Fibroblast of skin of right biceps (primary cell): ENCODE measurements at regions not wholly inside any gene's neighbourhood (a gene's known extent, or its start where the extent isn't known, plus 50 kb on each side); places are given as distances from the start of the nearest gene placed in this dataset.

Experiments used
- DNase-seq: peaks from one replicate; pipeline ENCODE4 v3.0.0-alpha.2; 2013

GRCh38 chr1:218945050-218945449, 228.6 kb upstream of the LYPLAL1 start:
- peak; percentile 17 for DNase-seq

- DNase-seq, result no peak
Measured at GRCh38 chr1:218946147-218946546, 227.5 kb upstream of the LYPLAL1 start.

- DNase-seq, result no peak
Measured at GRCh38 chr1:218948446-218948845, 225.2 kb upstream of the LYPLAL1 start.

- no peak for DNase-seq
Measured at GRCh38 chr1:218953386-218953785, 220.3 kb upstream of the LYPLAL1 start.

GRCh38 chr1:218957971-218958370, 215.7 kb upstream of the LYPLAL1 start:
- no peak for DNase-seq

- no peak for DNase-seq
Measured at GRCh38 chr1:218959784-218960183, 213.9 kb upstream of the LYPLAL1 start.

GRCh38 chr1:218964471-218965185, 209.1 kb upstream of the LYPLAL1 start:
- no peak for DNase-seq

- DNase-seq, result no peak
Measured at GRCh38 chr1:218965821-218966220, 207.9 kb upstream of the LYPLAL1 start.

- no peak for DNase-seq
Measured at GRCh38 chr1:218967254-218967653, 206.4 kb upstream of the LYPLAL1 start.

GRCh38 chr1:218967836-218968235, 205.8 kb upstream of the LYPLAL1 start:
- DNase-seq, result peak; percentile 24

- no peak for DNase-seq
Measured at GRCh38 chr1:218969006-218969405, 204.7 kb upstream of the LYPLAL1 start.

- DNase-seq, result no peak
Measured at GRCh38 chr1:218970397-218970990, 203.2 kb upstream of the LYPLAL1 start.

GRCh38 chr1:218971156-218971555, 202.5 kb upstream of the LYPLAL1 start:
- DNase-seq, result no peak

GRCh38 chr1:218980881-218981280, 192.8 kb upstream of the LYPLAL1 start:
- no peak for DNase-seq

GRCh38 chr1:218982482-218982881, 191.2 kb upstream of the LYPLAL1 start:
- DNase-seq, result no peak

GRCh38 chr1:218983433-218983832, 190.2 kb upstream of the LYPLAL1 start:
- no peak for DNase-seq

GRCh38 chr1:218983848-218984247, 189.8 kb upstream of the LYPLAL1 start:
- DNase-seq, result no peak

- no peak for DNase-seq
Measured at GRCh38 chr1:218985424-218985984, 188.2 kb upstream of the LYPLAL1 start.

GRCh38 chr1:218986816-218987215, 186.9 kb upstream of the LYPLAL1 start:
- no peak for DNase-seq

GRCh38 chr1:218990019-218990418, 183.7 kb upstream of the LYPLAL1 start:
- DNase-seq, result no peak

- DNase-seq, result no peak
Measured at GRCh38 chr1:218991089-218991488, 182.6 kb upstream of the LYPLAL1 start.

GRCh38 chr1:218994615-218995014, 179.1 kb upstream of the LYPLAL1 start:
- DNase-seq, result no peak

GRCh38 chr1:218995091-218995665, 178.5 kb upstream of the LYPLAL1 start:
- DNase-seq, result no peak

- no peak for DNase-seq
Measured at GRCh38 chr1:218996362-218996761, 177.3 kb upstream of the LYPLAL1 start.
